ENCODE measurements at regions not wholly inside any gene's neighbourhood (a gene's known extent, or its start where the extent isn't known, plus 50 kb on each side); places are given as distances from the start of the nearest gene placed in this dataset.

DNA sequence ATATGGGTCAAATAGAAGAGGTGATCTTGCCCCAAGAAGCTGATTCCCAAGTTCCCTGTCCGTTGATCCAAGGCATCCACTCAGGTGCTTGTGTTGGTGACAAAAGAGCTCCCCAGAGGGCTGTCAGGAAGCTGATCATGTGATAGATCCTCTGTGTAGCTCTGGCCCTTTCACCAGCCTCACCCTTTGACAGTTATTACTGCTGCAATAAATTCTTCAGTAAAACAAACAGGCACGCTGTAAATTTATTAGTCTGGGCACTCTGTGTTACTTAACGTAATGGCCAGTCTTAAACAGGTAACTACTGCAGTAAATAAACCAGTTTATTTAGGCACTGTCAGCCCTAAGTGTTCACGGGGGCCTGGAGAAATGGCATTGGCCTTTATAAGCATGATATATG is 473.9 kb downstream of the BCL11B start:
- no peak overlapping the region for H4K8ac ChIP-seq (ENCODE audit: low read depth in 2 of 2, low read length in 2 of 2)
- no peak overlapping the region for H3K27ac ChIP-seq (ENCODE audit: insufficient read depth, low read length)
- DNase-seq, result no peak
- H3K56ac ChIP-seq (ENCODE audit: extremely low read depth, insufficient read depth, low read length), result no peak overlapping the region
- no peak overlapping the region for H3K4me2 ChIP-seq (ENCODE audit: low read depth, low read length)
- intact Hi-C loops (cut with micrococcal nuclease) (no loop called here), in situ Hi-C loops (cut with MboI; ENCODE audit: low sequenced_read_pairs) (no loop called here), dilution Hi-C loops (cut with HindIII; ENCODE audit: low sequenced_read_pairs, unreplicated experiment) (no loop called here)
- CTCF ChIA-PET, result no interaction called here
- ATAC-seq (ENCODE audit: low read depth), result no peak
- peaks cover 24% of the 10 kb centered on the region for H3K9me3 ChIP-seq (ENCODE audit: control insufficient read depth, insufficient read depth, low read length)
- H2BK20ac ChIP-seq (ENCODE audit: low read depth, low read length), result no peak overlapping the region
- no peak overlapping the region for H2BK5ac ChIP-seq (ENCODE audit: low read depth, low read length, poor library complexity, severe bottlenecking)
- H2BK120ac ChIP-seq (ENCODE audit: low read depth, low read length), result no peak overlapping the region
- no peaks in the 10 kb centered on the region for H3K9me1 ChIP-seq (ENCODE audit: insufficient read depth, low read length)
- no peaks in the 10 kb centered on the region for H3K79me1 ChIP-seq (ENCODE audit: low read depth in 1 of 2, low read length in 2 of 2)
- no peak overlapping the region for H4K91ac ChIP-seq (ENCODE audit: insufficient read depth, low read depth, low read length)
- H3K18ac ChIP-seq (ENCODE audit: low read depth, low read length), result no peak overlapping the region
- 0% methylated on average over 1 of the region's 4 CpGs; no CpG with 5 or more reads in 1 of the 2 experiments for WGBS, 2 experiments (ENCODE audit: extremely low coverage in 2 of 2, insufficient read length in 1 of 2)
- no peak overlapping the region for H2AK5ac ChIP-seq (ENCODE audit: low read depth, low read length)
- no peak overlapping the region for H2AFZ ChIP-seq (replicated peaks; ENCODE audit: low read length, poor library complexity)
- H4K20me1 ChIP-seq (ENCODE audit: insufficient read depth, low read length), result no peaks in the 10 kb centered on the region
- TF ChIP-seq, protein P1, sequence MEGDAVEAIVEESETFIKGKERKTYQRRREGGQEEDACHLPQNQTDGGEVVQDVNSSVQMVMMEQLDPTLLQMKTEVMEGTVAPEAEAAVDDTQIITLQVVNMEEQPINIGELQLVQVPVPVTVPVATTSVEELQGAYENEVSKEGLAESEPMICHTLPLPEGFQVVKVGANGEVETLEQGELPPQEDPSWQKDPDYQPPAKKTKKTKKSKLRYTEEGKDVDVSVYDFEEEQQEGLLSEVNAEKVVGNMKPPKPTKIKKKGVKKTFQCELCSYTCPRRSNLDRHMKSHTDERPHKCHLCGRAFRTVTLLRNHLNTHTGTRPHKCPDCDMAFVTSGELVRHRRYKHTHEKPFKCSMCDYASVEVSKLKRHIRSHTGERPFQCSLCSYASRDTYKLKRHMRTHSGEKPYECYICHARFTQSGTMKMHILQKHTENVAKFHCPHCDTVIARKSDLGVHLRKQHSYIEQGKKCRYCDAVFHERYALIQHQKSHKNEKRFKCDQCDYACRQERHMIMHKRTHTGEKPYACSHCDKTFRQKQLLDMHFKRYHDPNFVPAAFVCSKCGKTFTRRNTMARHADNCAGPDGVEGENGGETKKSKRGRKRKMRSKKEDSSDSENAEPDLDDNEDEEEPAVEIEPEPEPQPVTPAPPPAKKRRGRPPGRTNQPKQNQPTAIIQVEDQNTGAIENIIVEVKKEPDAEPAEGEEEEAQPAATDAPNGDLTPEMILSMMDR (conservative IDR thresholded peaks at IDR 0.05; ENCODE audit: low read depth, low read length), result no peak
- TF ChIP-seq CHD1 (IDR thresholded peaks at IDR 0.05; ENCODE audit: low read depth, low read length), result no peak
- no peak for TF ChIP-seq RFX5 (IDR thresholded peaks at IDR 0.05; ENCODE audit: low read depth, low read length)
- TF ChIP-seq, protein P2, sequence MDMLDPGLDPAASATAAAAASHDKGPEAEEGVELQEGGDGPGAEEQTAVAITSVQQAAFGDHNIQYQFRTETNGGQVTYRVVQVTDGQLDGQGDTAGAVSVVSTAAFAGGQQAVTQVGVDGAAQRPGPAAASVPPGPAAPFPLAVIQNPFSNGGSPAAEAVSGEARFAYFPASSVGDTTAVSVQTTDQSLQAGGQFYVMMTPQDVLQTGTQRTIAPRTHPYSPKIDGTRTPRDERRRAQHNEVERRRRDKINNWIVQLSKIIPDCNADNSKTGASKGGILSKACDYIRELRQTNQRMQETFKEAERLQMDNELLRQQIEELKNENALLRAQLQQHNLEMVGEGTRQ (IDR thresholded peaks at IDR 0.05; ENCODE audit: low read depth, low read length), result no peak
- no peak for TF ChIP-seq RCOR1 (IDR thresholded peaks at IDR 0.05; ENCODE audit: insufficient replicate concordance, low read length)
- no peak overlapping the region for H2AK9ac ChIP-seq (replicated peaks; ENCODE audit: low read depth, low read length, poor library complexity)
- no peaks in the 10 kb centered on the region for H3K27me3 ChIP-seq (ENCODE audit: control insufficient read depth, insufficient read depth, low read length)
- H3K4me1 ChIP-seq (ENCODE audit: control insufficient read depth, insufficient read depth, low read length), result no peaks in the 10 kb centered on the region
- no peak overlapping the region for H4K5ac ChIP-seq (ENCODE audit: low read depth, low read length)
- no peak overlapping the region for H3K9ac ChIP-seq (ENCODE audit: low read depth, low read length)
- H3K14ac ChIP-seq (replicated peaks; ENCODE audit: low read depth, low read length), result no peak overlapping the region
- no peak overlapping the region for H3K4me3 ChIP-seq (ENCODE audit: insufficient read depth, low read depth, low read length)
- POLR2A ChIA-PET (ENCODE audit: unreplicated experiment), result no interaction called here
- no TSS peak for BruUV-seq (replicated peaks)
- H3K36me3 ChIP-seq (ENCODE audit: control insufficient read depth, insufficient read depth, low read length), result no peaks in the 10 kb centered on the region
- H3K4ac ChIP-seq (ENCODE audit: low read depth, low read length), result no peak overlapping the region
- no peak overlapping the region for H2BK15ac ChIP-seq (ENCODE audit: low read depth, low read length)
- H3K23ac ChIP-seq (ENCODE audit: low read depth, low read length), result no peak overlapping the region

Data from IMR-90 (cell line).